PC-3 (cell line): ENCODE measurements at regions not wholly inside any gene's neighbourhood (a gene's known extent, or its start where the extent isn't known, plus 50 kb on each side); places are given as distances from the start of the nearest gene placed in this dataset.
"Not testable (repeated sequence)": the region's sequence is repeated elsewhere in the genome, so short reads cannot be mapped to it uniquely, and the experiment has no call there.

Source experiments
- ATAC-seq: fragments of 200-7000 bp; cut with Tn5 transposase; 2 replicates; pipeline ENCODE4 v1.9.1; 2020; ENCODE audit warnings: mild to moderate bottlenecking, moderate library complexity
- BruUV-seq: library from RNA; stranded (reverse); fragments of 400-500 nt; replicated peaks from 2 replicates; lab custom pipeline; 2021; lab: Mats Ljungman, UMichigan
- CTCF ChIA-PET: fragments of 300-600 bp; sonication (Branson Sonifier 250); formaldehyde crosslinking; loops from one replicate; lab custom pipeline; 2022; ENCODE audit warnings: antibody characterized with exemption; lab: Charles Lee
- POLR2A ChIA-PET: fragments of 300-600 bp; sonication (Branson Sonifier 250); formaldehyde crosslinking; loops from one replicate; lab custom pipeline; 2022; ENCODE audit warnings: antibody characterized with exemption; ENCODE audit not compliant: unreplicated experiment; lab: Charles Lee
- DNase-seq: peaks from one replicate; pipeline ENCODE4 v3.0.0-alpha.2; 2015
- H2AFZ ChIP-seq: fragments of 300-600 bp; sonication (generic); 2 replicates; pipeline ENCODE4 v1.6.0; 2016; ENCODE audit warnings: antibody characterized with exemption, low read length
- H3F3A ChIP-seq: fragments of 300-600 bp; sonication (generic); one replicate; pipeline ENCODE4 v1.6.0; 2017; ENCODE audit warnings: antibody characterized with exemption, low read length, control low read depth, mild to moderate bottlenecking; ENCODE audit not compliant: unreplicated experiment
- H3K27ac ChIP-seq: fragments of 300-600 bp; sonication (generic); 2 replicates; pipeline ENCODE4 v1.5.1; 2016; ENCODE audit warnings: mild to moderate bottlenecking, low read length
- H3K27me3 ChIP-seq: fragments of 300-600 bp; sonication (generic); 2 replicates; pipeline ENCODE4 v1.6.1; 2016; ENCODE audit warnings: low read length, mixed read lengths
- H3K36me3 ChIP-seq: fragments of 300-600 bp; sonication (generic); 2 replicates; pipeline ENCODE4 v1.6.1; 2016; ENCODE audit warnings: low read depth, mixed run types, low read length, mixed read lengths
- H3K4me1 ChIP-seq: fragments of 300-600 bp; sonication (generic); 2 replicates; pipeline ENCODE4 v1.5.1; 2016; ENCODE audit warnings: low read length; ENCODE audit not compliant: insufficient read depth
- H3K4me2 ChIP-seq: fragments of 300-600 bp; sonication (generic); 2 replicates; pipeline ENCODE4 v1.6.0; 2016; ENCODE audit warnings: low read length
- H3K4me3 ChIP-seq: fragments of 300-600 bp; sonication (generic); 2 replicates; pipeline ENCODE4 v1.5.1; 2016; ENCODE audit warnings: mild to moderate bottlenecking, low read length, mixed read lengths
- H3K79me2 ChIP-seq: fragments of 300-600 bp; sonication (generic); 2 replicates; pipeline ENCODE4 v1.6.1; 2017; ENCODE audit warnings: low read length, mixed read lengths
- H3K9ac ChIP-seq: fragments of 300-600 bp; sonication (generic); 2 replicates; pipeline ENCODE4 v1.6.0; 2016; ENCODE audit warnings: mild to moderate bottlenecking, low read length
- H3K9me2 ChIP-seq: fragments of 300-600 bp; sonication (generic); replicated peaks from 2 replicates; pipeline ENCODE4 v1.6.1; 2016; ENCODE audit warnings: mixed run types, low read length, mixed read lengths
- H3K9me3 ChIP-seq: fragments of 300-600 bp; sonication (generic); 2 replicates; pipeline ENCODE4 v1.6.1; 2016; ENCODE audit warnings: low read length, mixed read lengths
- H4K20me1 ChIP-seq: fragments of 300-600 bp; sonication (generic); 2 replicates; pipeline ENCODE4 v1.6.1; 2016; ENCODE audit warnings: low read length, mixed read lengths
- CTCF ChIP-seq: fragments of 300-600 bp; sonication (generic); conservative IDR thresholded peaks from 2 replicates; pipeline ENCODE4 v1.5.1; 2017; ENCODE audit warnings: antibody characterized with exemption, low read depth, mild to moderate bottlenecking, low read length
- EZH2 ChIP-seq: fragments of 300-600 bp; sonication (generic); IDR thresholded peaks from one replicate; pipeline ENCODE4 v1.6.1; 2017; ENCODE audit warnings: antibody characterized with exemption, mild to moderate bottlenecking, low read length; ENCODE audit not compliant: unreplicated experiment
- EZH2phosphoT487 ChIP-seq: fragments of 300-600 bp; sonication (generic); IDR thresholded peaks from 2 replicates; pipeline ENCODE4 v1.6.1; 2018; ENCODE audit warnings: mild to moderate bottlenecking, antibody characterized with exemption, low read length, borderline replicate concordance
- intact Hi-C: fragments of 100-400 bp; cut with micrococcal nuclease; formaldehyde crosslinking; loops from 2 replicates; pipeline ENCODE4 v1.9.0; 2023

GRCh38 chr12:105888696-105889095 is 250.1 kb downstream of the NUAK1 start:
- no peak for DNase-seq
- intact Hi-C loops, result no loop called here
- no peaks in the 10 kb centered on the region for H4K20me1 ChIP-seq
- ATAC-seq, result no peak
- H3K4me3 ChIP-seq, result no peak overlapping the region
- H3K79me2 ChIP-seq, result no peaks in the 10 kb centered on the region
- H3K9me3 ChIP-seq, result no peaks in the 10 kb centered on the region
- H2AFZ ChIP-seq, result no peak overlapping the region
- no peaks in the 10 kb centered on the region for H3K4me1 ChIP-seq
- H3F3A ChIP-seq, result no peaks in the 10 kb centered on the region
- no peak overlapping the region for H3K4me2 ChIP-seq
- no peaks in the 10 kb centered on the region for H3K9me2 ChIP-seq
- no peak overlapping the region for H3K27ac ChIP-seq
- BruUV-seq, result no TSS peak
- POLR2A ChIA-PET, result no interaction called here
- CTCF ChIA-PET, result no interaction called here
- no peak overlapping the region for H3K9ac ChIP-seq
- TF ChIP-seq EZH2phosphoT487, result no peak
- TF ChIP-seq CTCF, result no peak
- TF ChIP-seq EZH2, result no peak
- H3K27me3 ChIP-seq, result no peaks in the 10 kb centered on the region
- H3K36me3 ChIP-seq, result no peaks in the 10 kb centered on the region

- Histone ChIP-seq H3K4me1 (no peaks in the 10 kb centered on the region), H3K4me2 (no peak overlapping the region), H2AFZ (no peak overlapping the region), H3K9me3 (no peaks in the 10 kb centered on the region), H3K9ac (no peak overlapping the region), H3K79me2 (no peaks in the 10 kb centered on the region), H3F3A (no peaks in the 10 kb centered on the region), H4K20me1 (no peaks in the 10 kb centered on the region), H3K27me3 (no peaks in the 10 kb centered on the region), H3K4me3 (no peak overlapping the region), H3K9me2 (no peaks in the 10 kb centered on the region), H3K27ac (no peak overlapping the region), H3K36me3 (no peaks in the 10 kb centered on the region)
- CTCF ChIA-PET, result no interaction called here
- BruUV-seq, result no TSS peak
- DNase-seq (no peak), ATAC-seq (no peak)
- POLR2A ChIA-PET, result interaction anchor here (0.6 kb wide), 1 partner anchor 80 kb away, joined by 3 read pairs; no protein-coding TSS in a partner anchor
- TF ChIP-seq EZH2phosphoT487 (no peak), EZH2 (no peak), CTCF (no peak)
- intact Hi-C loops, result no loop called here
Observed at GRCh38 chr12:105892362-105892910, 246.3 kb downstream of the NUAK1 start.

GRCh38 chr12:105895197-105895832 is 243.4 kb downstream of the NUAK1 start:
- intact Hi-C loops, H3K27me3 ChIP-seq, H4K20me1 ChIP-seq, BruUV-seq, H2AFZ ChIP-seq, H3K4me2 ChIP-seq, H3K79me2 ChIP-seq, DNase-seq, ATAC-seq, H3K4me1 ChIP-seq, H3K9me2 ChIP-seq, POLR2A ChIA-PET, H3K27ac ChIP-seq, CTCF ChIA-PET, H3K4me3 ChIP-seq, H3K9me3 ChIP-seq, H3K36me3 ChIP-seq, H3F3A ChIP-seq, H3K9ac ChIP-seq: not testable (repeated sequence)
